Memory B cell (primary cell): ENCODE measurements at regions not wholly inside any gene's neighbourhood (a gene's known extent, or its start where the extent isn't known, plus 50 kb on each side); places are given as distances from the start of the nearest gene placed in this dataset.

Source experiments
- ATAC-seq: fragments of 150-1000 bp; cut with Tn5 transposase; 2 replicates; pipeline ENCODE4 v1.10.0; 2021; ENCODE audit warnings: low read depth, mild to moderate bottlenecking, moderate library complexity
- DNase-seq, 2 donors: peaks; one replicate each; pipeline ENCODE4 v3.0.0; 2022; ENCODE audit warnings: low spot score in 2 of 2
- H3K27ac Mint-ChIP-seq: one replicate; pipeline ENCODE4 v1.8.0; 2022; ENCODE audit warnings: mild to moderate bottlenecking, moderate library complexity, mixed read lengths
- H3K27me3 Mint-ChIP-seq: one replicate; pipeline ENCODE4 v1.8.0; 2022; ENCODE audit warnings: mixed read lengths
- H3K36me3 Mint-ChIP-seq: one replicate; pipeline ENCODE4 v1.8.0; 2022; ENCODE audit warnings: mild to moderate bottlenecking, mixed read lengths
- H3K4me1 Mint-ChIP-seq: one replicate; pipeline ENCODE4 v1.8.0; 2022; ENCODE audit warnings: mixed read lengths
- H3K4me3 Mint-ChIP-seq: one replicate; pipeline ENCODE4 v1.8.0; 2022; ENCODE audit warnings: mild to moderate bottlenecking, moderate library complexity, mixed read lengths
- H3K9me3 Mint-ChIP-seq: one replicate; pipeline ENCODE4 v1.8.0; 2022; ENCODE audit warnings: mixed read lengths

DNA sequence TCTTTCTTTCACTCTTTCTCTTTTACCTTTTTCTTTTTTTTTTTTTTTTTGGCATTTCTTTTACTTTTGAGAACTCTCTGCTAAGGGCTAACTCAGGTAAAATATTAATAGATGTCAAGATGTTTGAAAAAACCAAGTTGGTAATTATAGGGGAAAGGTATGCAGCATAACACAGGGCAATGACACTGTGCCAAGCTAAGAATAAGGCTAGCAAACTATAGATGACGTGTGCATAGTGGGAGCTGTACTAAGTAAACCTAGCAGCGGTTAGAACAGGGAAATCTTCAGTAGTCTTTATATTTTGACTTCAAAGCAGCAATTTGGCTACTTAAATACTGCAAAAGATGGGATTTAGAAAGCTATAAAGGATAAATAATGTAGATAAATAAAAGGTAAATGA is 415.4 kb upstream of the RGPD4 start:
- peaks cover 2% of the 10 kb centered on the region for H3K9me3 Mint-ChIP-seq
- DNase-seq (no peak), ATAC-seq (no peak)
- no peak overlapping the region for H3K27ac Mint-ChIP-seq
- H3K27me3 Mint-ChIP-seq = no peaks in the 10 kb centered on the region
- no peaks in the 10 kb centered on the region for H3K36me3 Mint-ChIP-seq
- H3K4me1 Mint-ChIP-seq = no peaks in the 10 kb centered on the region
- no peak overlapping the region for H3K4me3 Mint-ChIP-seq

DNA sequence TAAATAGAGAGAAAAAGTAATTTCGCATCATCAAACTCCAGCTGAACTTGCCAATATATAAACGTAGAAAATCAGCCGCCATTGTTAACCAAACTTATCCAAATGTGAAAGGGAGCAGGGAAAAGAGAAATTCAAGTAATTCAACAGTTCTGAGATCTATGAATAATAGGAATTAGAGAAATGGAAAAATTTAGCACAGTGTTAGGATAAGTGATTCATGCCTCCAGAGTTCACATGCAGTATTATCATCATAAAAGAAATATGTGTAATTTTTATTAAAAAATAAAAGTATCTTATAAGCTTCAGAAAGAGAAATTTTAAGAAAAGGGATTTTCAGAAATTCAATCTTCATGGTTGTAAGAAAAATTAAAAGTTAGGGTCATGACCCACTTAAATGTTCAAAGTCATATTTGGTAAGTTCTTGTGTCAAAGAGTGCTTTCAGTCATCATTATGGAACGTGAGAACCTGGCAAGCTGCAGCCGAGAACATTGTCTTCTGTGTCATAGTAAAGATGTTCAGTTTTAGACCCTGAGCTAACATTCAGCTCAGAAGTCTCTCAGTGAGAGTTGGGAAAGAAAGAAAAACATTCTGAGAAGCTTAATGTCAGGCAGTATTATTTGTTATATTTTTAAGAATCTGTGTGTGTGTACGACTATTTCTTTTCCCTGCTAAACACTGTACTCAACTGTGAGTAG is 414.3 kb upstream of the RGPD4 start:
- H3K4me3 Mint-ChIP-seq = no peak overlapping the region
- H3K36me3 Mint-ChIP-seq = no peaks in the 10 kb centered on the region
- no peak for DNase-seq
- H3K4me1 Mint-ChIP-seq = no peaks in the 10 kb centered on the region
- no peaks in the 10 kb centered on the region for H3K27me3 Mint-ChIP-seq
- no peak overlapping the region for H3K27ac Mint-ChIP-seq
- peaks cover 4% of the 10 kb centered on the region for H3K9me3 Mint-ChIP-seq
- ATAC-seq = no peak

DNA sequence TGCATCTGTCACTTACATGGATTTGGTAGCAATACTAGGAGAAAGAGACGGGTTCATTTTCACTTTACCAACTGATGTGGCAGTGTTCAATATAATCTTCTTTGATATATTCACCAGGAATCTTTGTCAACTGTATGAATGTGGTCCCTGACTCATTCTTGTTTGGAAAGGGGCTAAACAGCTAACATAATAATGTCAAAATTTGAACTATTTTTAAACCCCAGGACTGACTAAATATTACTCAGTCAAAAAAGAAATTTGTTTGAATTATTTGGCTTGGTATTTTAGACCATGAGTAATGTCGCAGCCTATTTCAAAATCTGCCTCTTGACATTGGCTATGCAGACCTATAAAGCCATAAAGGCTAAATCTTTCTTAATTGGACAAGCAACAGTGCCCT is 413.7 kb upstream of the RGPD4 start:
- Mint-ChIP-seq H3K36me3 (no peaks in the 10 kb centered on the region), H3K4me1 (no peaks in the 10 kb centered on the region), H3K9me3 (peaks cover 7% of the 10 kb centered on the region), H3K4me3 (no peak overlapping the region), H3K27me3 (no peaks in the 10 kb centered on the region), H3K27ac (no peak overlapping the region)
- DNase-seq (no peak), ATAC-seq (no peak)

- Mint-ChIP-seq H3K4me1 (no peaks in the 10 kb centered on the region), H3K4me3 (no peak overlapping the region), H3K27me3 (no peaks in the 10 kb centered on the region), H3K36me3 (no peaks in the 10 kb centered on the region), H3K27ac (no peak overlapping the region), H3K9me3 (peaks cover 7% of the 10 kb centered on the region)
- ATAC-seq (no peak), DNase-seq (no peak)
Measured at GRCh38 chr2:107414376-107414775, 412.3 kb upstream of the RGPD4 start.

DNA sequence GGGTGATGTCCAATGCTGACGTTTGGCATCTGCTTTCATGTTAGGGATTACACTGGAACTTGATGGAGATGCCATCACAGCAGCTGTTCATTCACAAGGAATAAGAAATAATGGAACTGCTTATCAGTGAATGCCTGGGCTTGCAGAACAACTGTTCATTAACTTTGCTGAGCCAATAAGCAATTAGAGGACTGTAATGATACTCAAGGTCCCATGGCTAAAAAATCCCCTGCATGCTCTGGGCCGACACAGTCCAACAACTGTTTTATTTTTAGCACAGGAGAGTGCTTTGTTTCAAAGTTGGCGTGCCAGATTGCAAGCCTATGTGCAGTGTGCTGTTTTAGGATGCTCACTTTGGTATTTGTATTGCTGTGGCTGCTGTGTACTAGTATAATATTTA is 408.0 kb upstream of the RGPD4 start:
- Mint-ChIP-seq H3K4me1 (no peaks in the 10 kb centered on the region), H3K27ac (no peak overlapping the region), H3K27me3 (no peaks in the 10 kb centered on the region), H3K9me3 (peaks cover 7% of the 10 kb centered on the region), H3K36me3 (no peaks in the 10 kb centered on the region), H3K4me3 (no peak overlapping the region)
- DNase-seq (no peak), ATAC-seq (no peak)

DNA sequence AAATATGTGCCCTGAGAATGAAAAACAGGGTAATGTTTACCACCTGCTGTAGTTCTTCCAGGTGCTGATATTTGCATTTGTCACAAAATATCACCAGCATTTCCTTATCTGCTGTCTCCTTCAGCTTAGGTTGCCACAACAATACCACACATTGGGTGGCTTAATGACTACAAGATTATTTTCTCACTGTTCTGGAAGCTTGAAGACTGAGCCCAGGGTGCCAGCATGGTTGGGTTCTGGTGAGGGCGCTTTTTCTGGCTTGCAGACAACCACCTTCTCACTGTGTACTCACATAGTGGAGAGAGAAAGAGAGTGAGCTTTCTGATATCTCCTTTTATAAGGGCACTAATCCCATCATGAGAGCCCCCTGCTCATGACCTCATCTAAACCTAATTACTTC is 407.5 kb upstream of the RGPD4 start:
- ATAC-seq (no peak), DNase-seq (no peak)
- peaks cover 7% of the 10 kb centered on the region for H3K9me3 Mint-ChIP-seq
- no peaks in the 10 kb centered on the region for H3K4me1 Mint-ChIP-seq
- H3K36me3 Mint-ChIP-seq = no peaks in the 10 kb centered on the region
- H3K4me3 Mint-ChIP-seq = no peak overlapping the region
- H3K27me3 Mint-ChIP-seq = no peaks in the 10 kb centered on the region
- H3K27ac Mint-ChIP-seq = no peak overlapping the region

DNA sequence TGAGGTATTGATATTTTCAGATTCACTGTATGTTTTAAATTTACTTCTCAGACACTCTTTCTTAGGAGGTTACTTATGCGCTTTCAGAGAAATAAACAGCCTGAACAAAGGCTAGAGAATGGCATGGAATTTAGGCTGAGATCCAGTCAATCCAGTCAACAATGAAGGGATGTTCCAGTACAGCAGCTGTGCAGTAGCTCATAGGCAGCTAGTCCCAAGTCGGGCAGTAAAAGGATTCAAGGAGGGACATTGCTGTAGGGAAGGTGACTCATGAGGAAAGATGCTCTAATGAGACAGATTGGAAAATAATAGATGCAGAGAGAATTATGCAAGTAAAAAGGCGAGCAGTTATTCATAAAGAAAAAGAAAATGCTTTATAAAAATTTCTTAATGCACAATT is 397.9 kb upstream of the RGPD4 start:
- Mint-ChIP-seq H3K4me3 (no peak overlapping the region), H3K27ac (no peak overlapping the region), H3K4me1 (no peaks in the 10 kb centered on the region), H3K27me3 (no peaks in the 10 kb centered on the region), H3K36me3 (no peaks in the 10 kb centered on the region), H3K9me3 (no peaks in the 10 kb centered on the region)
- ATAC-seq (no peak), DNase-seq (no peak)

- H3K27ac Mint-ChIP-seq = no peak overlapping the region
- no peak for DNase-seq
- H3K9me3 Mint-ChIP-seq = no peaks in the 10 kb centered on the region
Measured at GRCh38 chr2:107430006-107430405, 396.7 kb upstream of the RGPD4 start.

GRCh38 chr2:107430596-107431266 is 396.0 kb upstream of the RGPD4 start:
- no peaks in the 10 kb centered on the region for H3K4me1 Mint-ChIP-seq
- H3K4me3 Mint-ChIP-seq = no peak overlapping the region
- no peaks in the 10 kb centered on the region for H3K27me3 Mint-ChIP-seq
- H3K27ac Mint-ChIP-seq = no peak overlapping the region
- no peaks in the 10 kb centered on the region for H3K36me3 Mint-ChIP-seq
- H3K9me3 Mint-ChIP-seq = no peaks in the 10 kb centered on the region
- DNase-seq (no peak), ATAC-seq (no peak)

More at GRCh38 chr2:107430006-107430405, 396.7 kb upstream of the RGPD4 start:
- no peak for ATAC-seq
- H3K4me3 Mint-ChIP-seq = no peak overlapping the region
- no peaks in the 10 kb centered on the region for H3K36me3 Mint-ChIP-seq
- H3K4me1 Mint-ChIP-seq = no peaks in the 10 kb centered on the region
- H3K27me3 Mint-ChIP-seq = no peaks in the 10 kb centered on the region

GRCh38 chr2:107436281-107436680 is 390.4 kb upstream of the RGPD4 start:
- Mint-ChIP-seq H3K36me3 (no peaks in the 10 kb centered on the region), H3K4me1 (no peaks in the 10 kb centered on the region), H3K9me3 (peaks cover 5% of the 10 kb centered on the region), H3K27ac (no peak overlapping the region), H3K4me3 (no peak overlapping the region), H3K27me3 (no peaks in the 10 kb centered on the region)
- DNase-seq (no peak), ATAC-seq (no peak)

DNA sequence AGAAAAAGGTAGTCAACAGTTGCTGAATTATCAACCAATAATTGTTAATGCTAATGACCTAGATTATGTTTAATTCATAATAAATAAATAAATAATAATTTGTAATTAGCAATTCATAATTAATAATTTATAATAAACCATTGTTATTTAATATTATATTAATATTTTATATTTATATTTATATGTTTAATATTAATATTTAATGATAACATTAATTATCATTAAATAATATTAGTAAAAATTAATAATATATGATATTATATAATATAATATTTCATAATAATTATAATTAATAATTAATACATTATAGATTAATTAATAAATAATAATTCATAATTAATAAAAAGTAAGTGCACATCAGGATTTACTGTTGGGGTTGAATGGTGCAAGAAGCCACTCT is 389.4 kb upstream of the RGPD4 start:
- no peaks in the 10 kb centered on the region for H3K27me3 Mint-ChIP-seq
- H3K4me1 Mint-ChIP-seq = no peaks in the 10 kb centered on the region
- no peak overlapping the region for H3K27ac Mint-ChIP-seq
- ATAC-seq (no peak), DNase-seq (no peak)
- no peaks in the 10 kb centered on the region for H3K36me3 Mint-ChIP-seq
- H3K4me3 Mint-ChIP-seq = no peak overlapping the region
- peaks cover 5% of the 10 kb centered on the region for H3K9me3 Mint-ChIP-seq

GRCh38 chr2:107437807-107438206 is 388.9 kb upstream of the RGPD4 start:
- Mint-ChIP-seq H3K4me3 (no peak overlapping the region), H3K27me3 (no peaks in the 10 kb centered on the region), H3K36me3 (no peaks in the 10 kb centered on the region), H3K9me3 (peaks cover 5% of the 10 kb centered on the region), H3K27ac (no peak overlapping the region), H3K4me1 (no peaks in the 10 kb centered on the region)
- no peak for ATAC-seq
- DNase-seq = no peak

DNA sequence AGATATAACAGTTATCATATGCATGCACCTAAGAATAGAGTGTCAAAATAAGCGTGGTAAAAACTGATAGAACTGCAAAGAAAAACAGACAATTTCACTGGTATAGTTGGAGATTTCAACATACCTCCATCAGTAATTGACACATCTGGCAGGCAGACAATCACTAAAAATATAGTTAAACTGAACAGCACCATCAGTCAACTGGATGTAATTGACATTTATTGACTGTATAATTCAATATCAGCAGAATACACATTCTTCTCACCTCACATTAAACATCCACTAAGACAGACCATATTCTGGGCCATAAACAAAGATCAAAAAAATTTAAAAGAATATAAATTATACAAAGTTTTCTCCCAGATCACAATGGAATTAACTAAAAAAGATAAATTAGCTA is 378.5 kb upstream of the RGPD4 start:
- DNase-seq = no peak
- ATAC-seq = no peak
- H3K27me3 Mint-ChIP-seq = no peaks in the 10 kb centered on the region
- H3K4me3 Mint-ChIP-seq = no peak overlapping the region
- H3K9me3 Mint-ChIP-seq = peaks cover 1% of the 10 kb centered on the region
- H3K4me1 Mint-ChIP-seq = no peaks in the 10 kb centered on the region
- H3K27ac Mint-ChIP-seq = no peak overlapping the region
- no peaks in the 10 kb centered on the region for H3K36me3 Mint-ChIP-seq

DNA sequence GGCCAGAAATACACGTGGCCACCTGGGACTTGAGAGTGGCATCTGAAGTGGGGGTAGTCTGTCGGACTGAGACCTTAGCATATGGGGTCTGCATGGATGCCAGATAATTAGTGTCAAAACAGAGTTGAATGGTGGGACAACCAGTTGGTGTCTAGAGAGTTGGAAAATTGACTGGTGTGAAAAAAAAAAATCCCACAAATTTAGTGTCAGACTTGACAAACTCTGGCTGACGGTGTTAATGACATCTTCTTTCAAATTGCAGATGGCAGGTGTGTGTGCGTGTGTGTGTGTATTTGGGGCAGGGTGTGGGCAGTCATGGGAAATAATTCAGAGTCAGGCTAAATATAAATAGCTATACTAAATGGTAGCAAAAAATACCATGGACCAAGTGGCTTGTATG is 365.4 kb upstream of the RGPD4 start:
- Mint-ChIP-seq H3K27me3 (no peaks in the 10 kb centered on the region), H3K36me3 (no peaks in the 10 kb centered on the region), H3K4me3 (no peak overlapping the region), H3K4me1 (no peaks in the 10 kb centered on the region), H3K27ac (no peak overlapping the region), H3K9me3 (peaks cover 11% of the 10 kb centered on the region)
- no peak for ATAC-seq
- DNase-seq = no peak

- H3K4me1 Mint-ChIP-seq = no peaks in the 10 kb centered on the region
- no peak for ATAC-seq
- no peaks in the 10 kb centered on the region for H3K27me3 Mint-ChIP-seq
- no peaks in the 10 kb centered on the region for H3K36me3 Mint-ChIP-seq
- H3K4me3 Mint-ChIP-seq = no peak overlapping the region
- no peak overlapping the region for H3K27ac Mint-ChIP-seq
- H3K9me3 Mint-ChIP-seq = peaks cover 11% of the 10 kb centered on the region
- no peak for DNase-seq
Measured at GRCh38 chr2:107462181-107462580, 364.5 kb upstream of the RGPD4 start.
